Keratinocyte (primary cell): ENCODE measurements at regions not wholly inside any gene's neighbourhood (a gene's known extent, or its start where the extent isn't known, plus 50 kb on each side); places are given as distances from the start of the nearest gene placed in this dataset.

ENCODE experiments used
- DNase-seq: peaks from one replicate; pipeline ENCODE4 v3.0.0-alpha.2; 2011; ENCODE audit warnings: low read depth, missing footprints, low spot score
- FAIRE-seq: peaks from 2 replicates; lab custom pipeline; 2011; peaks lifted over from hg19 to GRCh38; lab: Jason Lieb, UNC
- H2AFZ ChIP-seq: 2 replicates; pipeline ENCODE4 v1.6.0; 2012; ENCODE audit warnings: low read length, control low read depth, inconsistent platforms; ENCODE audit not compliant: control insufficient read depth
- H3K27ac ChIP-seq: 2 replicates; pipeline ENCODE4 v1.5.1; 2011; ENCODE audit warnings: low read length; ENCODE audit not compliant: control insufficient read depth, insufficient read depth
- H3K27me3 ChIP-seq: 3 replicates; pipeline ENCODE4 v1.6.0; 2011; ENCODE audit warnings: low read length; ENCODE audit not compliant: control insufficient read depth, insufficient read depth; ENCODE audit errors: extremely low read depth
- H3K36me3 ChIP-seq, 2 experiments: 2 replicates in 1 of 2; 3 replicates in 1 of 2; pipeline ENCODE4 v1.5.1; 2011; ENCODE audit warnings: low read length in 2 of 2, mild to moderate bottlenecking in 1 of 2; ENCODE audit not compliant: control insufficient read depth in 2 of 2, insufficient read depth in 2 of 2; ENCODE audit errors: extremely low read depth in 1 of 2
- H3K4me1 ChIP-seq: 3 replicates; pipeline ENCODE4 v1.5.1; 2011; ENCODE audit warnings: low read length; ENCODE audit not compliant: control insufficient read depth, insufficient read depth; ENCODE audit errors: extremely low read depth
- H3K4me2 ChIP-seq: 3 replicates; pipeline ENCODE4 v1.6.0; 2011; ENCODE audit warnings: low read depth, low read length; ENCODE audit not compliant: control insufficient read depth, insufficient read depth; ENCODE audit errors: extremely low read depth
- H3K4me3 ChIP-seq, 3 experiments: fragments of 200-600 bp in 1 of 3; sonication (generic) in 1 of 3; 2 replicates in 2 of 3; 3 replicates in 1 of 3; pipeline ENCODE4 v1.5.1; 2011 to 2016; ENCODE audit warnings: low read length in 3 of 3, mild to moderate bottlenecking in 3 of 3, control low read depth in 2 of 3, inconsistent platforms in 1 of 3, low read depth in 1 of 3, mixed read lengths in 1 of 3, mixed run types in 1 of 3, moderate library complexity in 1 of 3; ENCODE audit not compliant: control insufficient read depth in 2 of 3, insufficient read depth in 2 of 3; ENCODE audit errors: extremely low read depth in 1 of 3
- H3K79me2 ChIP-seq: 2 replicates; pipeline ENCODE4 v1.6.0; 2012; ENCODE audit warnings: low read length; ENCODE audit not compliant: control insufficient read depth, insufficient read depth
- H3K9ac ChIP-seq: 3 replicates; pipeline ENCODE4 v1.6.0; 2011; ENCODE audit warnings: low read length; ENCODE audit not compliant: control insufficient read depth, insufficient read depth; ENCODE audit errors: extremely low read depth
- H3K9me1 ChIP-seq: 3 replicates; pipeline ENCODE4 v1.6.0; 2011; ENCODE audit warnings: low read length; ENCODE audit not compliant: control insufficient read depth, insufficient read depth; ENCODE audit errors: extremely low read depth
- H3K9me3 ChIP-seq: 2 replicates; pipeline ENCODE4 v1.5.1; 2012; ENCODE audit warnings: low read depth, low read length; ENCODE audit not compliant: control insufficient read depth
- H4K20me1 ChIP-seq: 3 replicates; pipeline ENCODE4 v1.6.0; 2011; ENCODE audit warnings: low read length; ENCODE audit not compliant: control insufficient read depth, insufficient read depth; ENCODE audit errors: extremely low read depth
- EZH2 ChIP-seq: IDR thresholded peaks from one replicate; pipeline ENCODE4 v1.6.1; 2012; ENCODE audit warnings: inconsistent platforms, mild to moderate bottlenecking, low read length, moderate library complexity
- dilution Hi-C: fragments of 300-500 bp; cut with MboI; formaldehyde crosslinking; loops from one replicate; pipeline ENCODE4 v1.7.0; 2020; ENCODE audit warnings: low sequenced_read_pairs; ENCODE audit not compliant: extremely low pct_ligation_motif_present
- TF ChIP-seq, protein P1 (sequence below), 3 experiments: IDR thresholded peaks in 1 of 3; conservative IDR thresholded peaks in 1 of 3; optimal IDR thresholded peaks in 1 of 3; 2 replicates in 2 of 3; 3 replicates in 1 of 3; pipeline versions ENCODE3 to v1.5.1; 2011; ENCODE audit warnings: low read length in 3 of 3, mild to moderate bottlenecking in 3 of 3, moderate library complexity in 2 of 3, control low read depth in 1 of 3, inconsistent platforms in 1 of 3; ENCODE audit not compliant: insufficient read depth in 2 of 3; ENCODE audit errors: extremely low read depth in 1 of 3

DNA sequence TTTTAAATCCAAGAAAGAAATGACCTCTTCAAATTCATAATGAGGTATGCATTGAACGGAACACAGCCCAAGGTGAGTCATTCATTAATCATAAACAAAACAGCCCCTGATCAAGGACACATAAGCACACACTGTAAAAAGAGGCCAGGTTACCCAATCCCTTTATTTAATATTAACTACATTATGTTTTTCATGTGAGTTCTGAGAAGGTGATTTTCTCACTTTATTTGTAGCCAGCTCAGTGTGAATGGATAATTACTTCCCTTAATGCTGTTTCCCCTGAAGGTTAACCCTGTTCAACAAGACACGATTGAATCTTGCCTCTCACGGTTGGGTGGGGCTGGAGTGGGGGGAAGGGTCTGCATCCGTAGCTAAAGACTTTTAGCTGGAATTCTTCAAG, 257.3 kb upstream of the SALL1 start:
- dilution Hi-C loops = no loop called here
- Histone ChIP-seq H3K79me2 (no peaks in the 10 kb centered on the region), H3K4me1 (peaks cover 18% of the 10 kb centered on the region), H3K4me2 (peak overlapping the region; percentile 67), H3K27ac (peak overlapping the region; percentile 81), H4K20me1 (no peaks in the 10 kb centered on the region), H3K4me3 (peak overlapping the region in 1 of 3 experiments; percentile 36), H3K36me3 (no peaks in the 10 kb centered on the region), H3K9me1 (no peaks in the 10 kb centered on the region), H2AFZ (peak overlapping the region; percentile 41), H3K9me3 (no peaks in the 10 kb centered on the region), H3K9ac (peak overlapping the region; percentile 46), H3K27me3 (no peaks in the 10 kb centered on the region)
- FAIRE-seq = no peak
- peak; percentile 4 for DNase-seq
- TF ChIP-seq, protein P1, sequence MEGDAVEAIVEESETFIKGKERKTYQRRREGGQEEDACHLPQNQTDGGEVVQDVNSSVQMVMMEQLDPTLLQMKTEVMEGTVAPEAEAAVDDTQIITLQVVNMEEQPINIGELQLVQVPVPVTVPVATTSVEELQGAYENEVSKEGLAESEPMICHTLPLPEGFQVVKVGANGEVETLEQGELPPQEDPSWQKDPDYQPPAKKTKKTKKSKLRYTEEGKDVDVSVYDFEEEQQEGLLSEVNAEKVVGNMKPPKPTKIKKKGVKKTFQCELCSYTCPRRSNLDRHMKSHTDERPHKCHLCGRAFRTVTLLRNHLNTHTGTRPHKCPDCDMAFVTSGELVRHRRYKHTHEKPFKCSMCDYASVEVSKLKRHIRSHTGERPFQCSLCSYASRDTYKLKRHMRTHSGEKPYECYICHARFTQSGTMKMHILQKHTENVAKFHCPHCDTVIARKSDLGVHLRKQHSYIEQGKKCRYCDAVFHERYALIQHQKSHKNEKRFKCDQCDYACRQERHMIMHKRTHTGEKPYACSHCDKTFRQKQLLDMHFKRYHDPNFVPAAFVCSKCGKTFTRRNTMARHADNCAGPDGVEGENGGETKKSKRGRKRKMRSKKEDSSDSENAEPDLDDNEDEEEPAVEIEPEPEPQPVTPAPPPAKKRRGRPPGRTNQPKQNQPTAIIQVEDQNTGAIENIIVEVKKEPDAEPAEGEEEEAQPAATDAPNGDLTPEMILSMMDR (optimal IDR thresholded peaks at IDR 0.05 in 1 of 3, IDR thresholded peaks at IDR 0.05 in 1 of 3, conservative IDR thresholded peaks at IDR 0.05 in 1 of 3; ENCODE audit: extremely low read depth in 1 of 3, insufficient read depth in 2 of 3, low read length in 3 of 3) = no peak
- no peak for TF ChIP-seq EZH2

DNA sequence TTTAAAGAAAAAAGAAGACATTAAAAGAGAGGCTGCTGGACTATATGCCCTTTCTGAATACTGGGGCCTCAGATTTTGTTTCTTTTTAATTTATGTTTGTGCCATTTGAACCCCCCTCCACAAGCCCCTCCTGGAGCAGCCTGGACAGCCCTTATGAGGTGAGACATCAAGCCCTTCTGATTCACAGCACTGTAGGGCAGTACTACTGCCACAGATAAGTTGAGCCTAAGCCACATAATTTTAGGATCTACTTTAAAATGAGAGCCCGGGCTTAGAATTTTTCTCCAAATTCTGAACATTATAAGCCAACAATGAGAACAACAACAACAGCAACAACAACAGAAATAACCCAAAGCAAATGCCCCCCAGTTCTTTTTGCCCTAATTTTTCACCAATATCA, 256.9 kb upstream of the SALL1 start:
- DNase-seq = no peak
- Histone ChIP-seq H3K4me3 (no peak overlapping the region), H3K4me1 (peaks cover 18% of the 10 kb centered on the region), H3K27ac (peak overlapping the region; percentile 81), H3K27me3 (no peaks in the 10 kb centered on the region), H3K36me3 (no peaks in the 10 kb centered on the region), H3K4me2 (peak overlapping the region; percentile 67), H3K9me1 (no peaks in the 10 kb centered on the region), H4K20me1 (no peaks in the 10 kb centered on the region), H2AFZ (no peak overlapping the region), H3K9me3 (no peaks in the 10 kb centered on the region), H3K79me2 (no peaks in the 10 kb centered on the region), H3K9ac (peak overlapping the region; percentile 16)
- peak; percentile 53 for FAIRE-seq
- dilution Hi-C loops = no loop called here
- no peak for TF ChIP-seq EZH2
- TF ChIP-seq, protein P1 (optimal IDR thresholded peaks at IDR 0.05 in 1 of 3, IDR thresholded peaks at IDR 0.05 in 1 of 3, conservative IDR thresholded peaks at IDR 0.05 in 1 of 3; ENCODE audit: extremely low read depth in 1 of 3, insufficient read depth in 2 of 3, low read length in 3 of 3) = no peak
